ENCODE measurements at regions not wholly inside any gene's neighbourhood (a gene's known extent, or its start where the extent isn't known, plus 50 kb on each side); places are given as distances from the start of the nearest gene placed in this dataset.

DNA sequence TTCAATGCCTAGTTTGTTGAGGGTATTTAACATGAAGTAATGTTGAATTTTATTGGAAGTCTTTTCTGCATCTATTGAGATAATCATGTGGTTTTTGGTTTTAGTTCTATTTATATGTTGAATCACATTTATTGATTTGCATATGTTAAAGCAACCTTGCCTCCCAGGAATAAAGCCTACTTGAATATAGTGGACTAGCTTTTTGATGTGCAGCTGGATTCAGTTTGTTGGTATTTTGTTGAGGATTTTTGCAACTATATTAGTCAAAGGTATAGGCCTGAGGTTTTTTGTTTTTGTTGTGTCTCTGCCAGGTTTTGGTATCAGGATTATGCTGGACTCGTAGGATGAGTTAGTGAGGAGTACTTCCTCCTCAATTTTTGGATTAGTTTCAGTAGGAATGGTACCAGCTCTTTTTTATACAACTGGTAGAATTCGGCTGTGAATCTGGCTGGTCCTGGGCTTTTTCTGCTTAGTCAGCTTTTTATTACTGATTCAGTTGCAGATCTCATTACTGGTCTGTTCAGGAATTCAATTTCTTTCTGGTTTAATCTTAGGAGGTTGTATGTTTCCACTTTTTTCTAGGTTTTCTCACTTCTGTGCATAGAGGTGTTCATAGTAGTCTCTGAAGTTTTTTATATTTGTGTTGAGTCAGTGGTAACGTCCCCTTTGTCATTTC, 209.8 kb upstream of the RBMS3 start:
- no peak for DNase-seq

DNA sequence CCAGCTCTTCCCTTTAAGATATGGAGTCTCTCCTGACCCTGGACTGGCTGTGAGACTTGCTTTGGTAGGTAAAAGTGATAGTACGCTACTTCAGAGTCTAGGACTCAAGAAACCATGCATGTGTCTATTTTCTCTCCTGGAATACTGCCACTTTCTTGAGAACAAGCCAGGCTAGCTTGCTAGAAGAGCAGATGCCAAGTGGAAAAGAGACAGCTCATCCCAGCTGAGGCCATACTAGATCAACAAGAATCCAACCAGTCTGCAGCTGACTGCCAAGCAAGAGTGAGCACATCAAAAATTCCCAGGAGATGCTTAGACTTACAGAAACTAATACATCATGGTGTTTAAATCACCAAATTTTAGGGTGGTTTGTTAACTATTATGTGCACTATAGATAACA, 208.3 kb upstream of the RBMS3 start:
- DNase-seq, result no peak

DNA sequence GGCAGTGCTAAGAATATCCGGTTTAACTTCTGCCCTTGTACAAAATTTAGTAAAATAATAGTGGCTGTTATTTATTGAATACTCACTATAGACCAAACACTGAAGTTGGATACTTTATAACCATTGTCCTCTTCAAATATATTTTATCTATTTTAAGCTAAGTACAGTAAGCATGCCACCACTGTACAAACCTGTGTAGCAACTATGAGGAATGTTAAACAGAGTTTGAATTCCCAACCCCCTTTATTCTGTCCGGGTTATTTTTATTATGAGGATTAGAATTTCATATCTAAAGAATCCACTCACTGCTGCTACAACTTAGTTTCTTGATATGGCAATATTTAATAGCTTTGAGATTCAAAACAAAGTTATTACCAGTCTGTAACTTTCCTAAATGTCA, 203.5 kb upstream of the RBMS3 start:
- DNase-seq, result no peak

DNA sequence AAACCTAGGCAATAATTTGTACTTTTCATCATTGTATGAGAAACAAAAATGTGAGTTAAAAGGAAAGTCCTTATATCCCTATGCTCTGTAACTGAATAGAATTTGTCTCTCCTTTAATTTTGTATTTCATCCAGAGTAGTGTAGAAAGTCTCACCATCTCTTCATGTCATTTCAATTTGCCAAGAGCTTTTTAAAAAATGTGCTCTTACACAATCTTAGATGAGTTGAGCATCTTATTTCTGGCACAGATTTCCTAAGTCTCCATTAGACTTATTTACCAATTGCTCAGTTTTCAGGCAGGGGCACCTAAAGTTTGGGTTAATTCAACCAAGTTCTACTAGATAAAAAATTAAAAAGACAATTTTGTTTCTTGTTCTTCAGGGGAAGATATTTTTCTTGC, 201.5 kb upstream of the RBMS3 start:
- no peak for DNase-seq

DNA sequence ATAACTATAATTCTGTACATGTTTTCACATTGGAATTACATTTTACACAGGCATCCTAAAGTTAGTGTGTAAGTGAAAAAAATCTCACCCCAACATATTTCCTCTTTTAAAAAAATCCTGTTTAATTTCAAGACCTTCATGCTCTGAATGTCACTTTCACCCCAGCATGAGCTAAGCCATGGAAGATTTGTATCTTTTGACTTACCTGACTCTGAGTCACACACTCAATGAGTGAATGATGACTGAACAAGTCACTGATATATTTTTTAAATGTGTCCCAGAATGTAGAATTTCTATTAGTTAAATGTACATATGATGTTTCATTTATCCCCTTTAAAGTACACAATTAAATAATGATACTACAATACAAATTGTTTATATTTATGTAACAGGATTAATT, 199.9 kb upstream of the RBMS3 start:
- no peak for DNase-seq

DNA sequence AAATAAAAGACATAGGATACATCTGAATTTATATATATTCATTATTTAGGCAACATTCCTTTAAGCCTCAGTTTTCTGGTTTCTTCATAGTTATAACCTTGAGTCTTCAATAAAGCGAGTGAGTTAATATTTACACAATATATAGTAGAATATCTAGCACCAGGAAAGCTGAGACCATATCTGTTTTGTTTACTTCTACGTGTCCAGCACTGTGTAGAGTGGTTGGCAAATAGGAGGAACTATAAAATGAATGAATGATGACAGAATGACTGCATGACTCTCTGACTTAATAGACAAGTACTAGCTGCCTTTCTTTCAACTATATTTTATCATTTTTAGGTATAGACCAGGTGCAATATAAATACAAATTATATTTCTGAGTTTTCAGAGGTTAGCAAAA, 197.8 kb upstream of the RBMS3 start:
- DNase-seq, result no peak

DNA sequence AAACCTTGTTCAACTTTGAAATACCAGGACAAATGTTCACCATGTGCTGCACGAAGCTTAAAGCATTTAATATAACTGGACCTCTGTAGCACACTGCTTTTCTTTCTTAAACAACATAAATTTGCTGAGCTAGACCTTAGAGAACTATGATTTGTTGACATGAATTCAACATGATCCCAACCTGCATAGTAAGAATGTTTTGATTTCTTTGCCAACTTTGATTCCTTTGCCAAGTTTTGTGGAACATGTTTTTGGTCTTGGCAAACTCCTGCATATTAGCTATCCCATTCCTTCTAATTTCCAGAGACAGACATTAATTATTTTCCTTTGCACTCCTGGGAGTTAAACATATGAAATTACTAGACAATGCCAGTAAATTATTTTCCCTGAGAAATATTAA, 197.2 kb upstream of the RBMS3 start:
- no peak for DNase-seq

DNA sequence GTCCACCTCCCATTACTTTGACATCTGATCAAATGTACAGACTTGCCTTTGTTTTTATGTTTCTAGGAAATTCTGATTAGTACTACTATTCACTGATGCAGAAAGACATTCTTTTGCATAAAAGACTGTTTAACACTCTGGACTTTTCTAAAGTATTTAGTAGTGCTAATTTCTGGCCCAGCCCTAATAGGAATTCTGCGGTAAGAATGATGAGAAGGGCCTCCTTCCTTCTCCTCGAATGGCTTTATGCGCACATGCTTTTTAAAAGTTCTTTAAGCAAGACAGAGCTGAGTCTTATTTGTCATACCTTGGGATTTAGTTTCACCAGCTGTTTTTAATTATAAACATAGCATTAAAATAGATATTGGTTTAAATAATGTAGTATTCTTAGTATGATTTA, 192.3 kb upstream of the RBMS3 start:
- DNase-seq, result no peak

DNA sequence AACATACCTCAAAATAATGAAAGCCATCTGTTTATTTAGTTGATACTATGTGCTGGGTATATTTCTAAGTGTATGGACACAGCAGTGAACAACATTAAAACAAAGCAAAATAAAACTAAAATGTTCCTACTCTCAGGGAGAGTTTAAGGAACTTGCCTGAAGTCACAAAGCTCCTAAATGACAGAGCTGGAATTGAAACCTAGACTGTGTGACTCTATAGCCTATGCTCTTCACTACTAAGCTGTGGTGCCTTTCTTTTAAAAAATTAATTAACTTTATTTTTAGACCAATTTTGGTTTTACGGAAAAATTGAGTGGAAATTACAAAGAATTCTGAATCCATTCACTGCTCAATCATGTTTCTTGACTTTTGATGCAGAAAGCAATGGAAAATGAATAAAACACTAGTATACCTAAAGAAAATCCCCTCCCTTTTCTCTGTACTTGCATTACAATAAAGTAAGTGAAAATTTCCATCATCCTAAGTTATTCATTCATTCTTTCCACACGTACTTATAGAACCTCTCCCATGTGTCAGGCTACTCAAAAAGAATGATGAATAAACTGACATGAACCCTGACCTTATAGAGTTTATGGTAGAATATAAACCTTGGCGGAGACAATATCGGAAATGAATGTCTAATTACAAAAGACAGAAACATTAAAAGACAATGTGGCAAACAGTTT, 189.8 kb upstream of the RBMS3 start:
- no peak for DNase-seq

DNA sequence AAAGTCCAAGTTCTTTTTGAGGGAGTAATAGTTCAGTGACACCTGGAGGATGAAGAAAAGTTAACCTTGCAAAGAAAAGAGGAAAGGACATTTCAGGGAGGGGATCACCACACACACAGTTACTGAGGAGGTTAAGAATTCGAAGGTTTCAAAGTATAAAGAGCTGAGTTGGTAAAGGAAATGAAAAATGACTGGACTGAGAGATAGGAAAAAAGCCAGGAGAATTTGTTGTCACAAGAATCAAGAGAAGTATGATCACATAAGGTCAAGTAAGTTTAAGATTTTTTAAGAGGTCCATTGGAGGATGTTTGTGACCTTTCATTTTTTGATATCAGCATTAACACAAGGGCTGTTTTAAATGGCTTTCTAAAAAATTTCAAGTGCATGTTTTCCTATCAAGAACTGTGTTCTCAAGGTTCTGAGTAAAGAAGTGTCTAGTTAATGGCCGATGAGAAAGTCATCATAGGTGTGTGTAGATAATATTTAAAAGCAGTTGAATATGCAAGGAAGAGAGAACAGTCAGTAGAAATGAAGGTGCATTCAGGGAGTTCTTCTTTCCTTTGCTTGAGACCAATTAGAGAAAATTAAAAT, 189.2 kb upstream of the RBMS3 start:
- no peak for DNase-seq

DNA sequence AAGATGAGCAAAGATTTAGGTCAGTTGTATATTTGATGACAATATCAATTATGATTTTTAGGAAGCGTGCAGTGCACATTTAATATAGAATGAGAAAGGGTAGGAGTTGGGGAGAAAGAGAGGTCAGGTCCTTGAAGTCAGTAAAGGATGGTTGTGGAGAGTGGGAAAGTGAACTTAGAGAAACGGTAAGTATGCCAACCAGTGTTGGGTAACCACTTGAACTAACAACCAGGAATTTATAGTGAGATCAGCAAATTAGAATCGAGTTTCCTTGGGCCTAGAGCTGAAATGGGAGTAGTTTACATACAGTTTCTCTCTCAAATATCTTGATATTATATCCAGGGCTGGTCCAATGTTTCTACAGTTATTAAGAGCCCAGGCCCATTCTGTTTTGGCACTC, 188.5 kb upstream of the RBMS3 start:
- no peak for DNase-seq

DNA sequence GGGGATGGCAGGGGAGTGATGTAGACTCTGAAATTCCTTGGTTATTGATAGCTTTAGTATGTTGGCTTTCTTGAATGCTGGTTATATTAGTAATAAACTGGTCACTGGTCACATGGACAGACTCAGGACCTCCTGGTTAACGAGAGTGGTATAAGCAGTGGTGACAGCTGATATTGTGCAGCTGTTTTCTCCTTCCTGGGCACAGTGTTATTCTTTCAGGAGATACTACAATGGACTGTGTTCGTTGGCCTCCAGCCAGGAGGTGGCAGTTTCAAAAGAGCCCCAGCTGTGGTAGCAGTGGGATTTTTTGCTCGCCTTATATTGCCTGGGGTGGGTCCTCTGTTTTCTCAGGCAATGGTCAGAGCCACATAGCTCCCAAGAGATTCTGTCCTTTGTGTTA, 181.6 kb upstream of the RBMS3 start:
- no peak for DNase-seq

DNA sequence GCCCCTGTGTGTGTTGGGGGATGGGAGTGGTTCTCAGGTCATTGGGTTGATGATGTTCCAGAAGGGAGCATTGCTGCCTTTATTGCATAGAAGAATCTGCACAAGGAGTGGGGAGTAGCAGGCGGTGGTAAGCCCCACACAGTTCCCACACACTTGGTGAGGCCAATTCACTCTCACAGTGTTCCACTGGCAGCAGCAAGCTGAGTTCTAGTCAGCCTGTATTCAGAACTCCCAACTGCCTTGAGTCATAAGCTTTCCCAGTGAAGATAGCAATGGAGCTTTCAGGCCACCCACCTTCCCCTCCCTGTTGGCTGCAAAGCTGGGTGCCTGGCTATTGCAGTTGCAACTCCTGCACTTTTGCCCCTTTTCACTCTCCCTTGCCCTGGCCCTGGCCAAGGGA, 181.1 kb upstream of the RBMS3 start:
- DNase-seq, result no peak

DNA sequence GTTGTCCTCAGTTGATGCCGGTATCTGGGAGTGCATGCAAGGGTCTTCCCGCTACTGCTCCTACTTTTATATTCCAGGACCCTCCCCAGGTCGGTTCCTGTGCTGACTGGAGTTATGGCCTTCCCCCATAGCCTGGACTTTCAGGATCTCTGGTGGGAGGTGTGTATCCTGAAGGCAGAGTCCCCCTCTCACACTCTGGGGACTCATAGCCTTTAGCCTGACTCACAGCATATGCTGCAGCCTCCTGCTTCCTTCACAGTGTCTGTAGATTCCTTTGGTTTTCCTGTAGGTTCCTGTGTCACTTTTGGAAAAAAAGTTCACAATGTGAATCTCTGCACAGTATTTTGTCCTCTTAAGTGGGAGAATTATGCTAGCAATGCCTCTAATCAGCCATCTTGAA, 180.6 kb upstream of the RBMS3 start:
- DNase-seq, result no peak

DNA sequence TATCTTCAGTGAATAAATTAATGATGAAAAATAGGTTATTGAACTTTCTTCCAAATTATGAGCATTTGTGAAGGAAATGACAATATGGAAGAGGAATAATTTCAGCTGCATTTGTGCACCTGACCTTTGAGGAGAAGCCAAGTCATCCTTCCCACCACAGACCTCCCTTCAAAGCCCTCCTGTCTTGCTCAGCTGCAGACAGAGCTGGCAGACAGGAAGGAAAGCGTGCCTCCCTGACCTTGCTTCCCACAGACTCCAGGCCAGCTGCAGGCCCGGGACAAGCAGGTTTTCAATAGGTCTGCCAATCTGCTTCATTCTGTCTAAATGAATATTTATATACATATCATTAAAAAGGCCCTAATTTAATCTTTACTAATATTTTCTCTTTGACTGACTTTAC, 152.9 kb upstream of the RBMS3 start:
- no peak for DNase-seq

DNA sequence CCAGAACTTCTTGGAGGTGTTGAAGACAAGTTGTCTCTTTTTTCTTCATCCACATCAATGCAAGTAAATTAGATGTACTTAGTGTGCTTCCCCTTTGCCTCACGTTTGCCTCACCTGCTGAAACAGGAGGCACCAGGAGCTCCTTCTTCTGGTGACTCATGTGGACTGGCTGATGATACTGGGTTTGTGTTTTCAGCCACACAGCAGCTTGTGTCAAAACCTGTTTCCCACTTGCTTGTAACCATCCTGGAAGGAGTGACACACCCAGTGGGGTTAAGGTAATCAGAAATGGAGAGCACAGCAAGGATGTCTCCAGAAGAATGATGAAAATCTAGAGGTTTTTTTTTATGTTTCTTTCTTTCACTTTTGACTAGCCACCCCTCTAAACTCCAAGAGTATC, 143.3 kb upstream of the RBMS3 start:
- DNase-seq, result no peak

DNA sequence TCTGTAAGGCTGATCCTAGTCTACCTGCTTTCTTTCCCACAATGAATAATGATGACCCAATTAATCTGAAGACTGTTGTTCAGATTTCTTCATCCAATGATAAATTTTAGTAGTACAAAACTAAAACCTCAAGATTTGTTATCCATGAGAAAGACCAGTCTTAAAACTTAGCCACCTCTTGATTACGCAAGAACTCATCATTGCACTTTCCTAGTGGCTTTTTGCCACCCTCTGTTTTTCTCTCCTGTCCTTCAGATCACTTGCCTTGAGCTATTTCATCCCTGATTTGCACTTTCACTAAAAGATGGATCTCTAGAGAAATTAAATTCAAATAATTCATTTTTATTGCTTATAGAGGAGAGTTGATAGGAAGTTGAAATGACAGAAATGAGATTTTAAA, 142.7 kb upstream of the RBMS3 start:
- DNase-seq, result no peak

DNA sequence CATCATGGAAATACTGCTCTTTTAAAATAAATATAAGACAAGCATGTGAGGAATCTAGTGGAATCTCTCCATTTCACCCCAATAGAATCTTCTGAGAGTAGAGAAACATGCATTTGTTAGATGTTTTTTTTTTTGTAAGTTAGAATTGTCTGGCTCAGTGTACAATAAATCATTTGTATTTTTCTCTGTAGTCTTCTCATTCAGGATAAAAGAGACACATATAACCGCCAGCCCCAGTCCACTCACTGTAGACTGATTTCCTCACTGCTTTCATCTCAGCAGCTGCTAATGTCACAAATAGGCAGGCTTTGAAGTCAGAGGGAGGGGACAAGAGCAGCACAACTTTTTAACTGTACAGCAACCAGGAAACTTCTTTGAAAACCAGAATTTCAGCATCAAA, 140.2 kb upstream of the RBMS3 start:
- no peak for DNase-seq

DNA sequence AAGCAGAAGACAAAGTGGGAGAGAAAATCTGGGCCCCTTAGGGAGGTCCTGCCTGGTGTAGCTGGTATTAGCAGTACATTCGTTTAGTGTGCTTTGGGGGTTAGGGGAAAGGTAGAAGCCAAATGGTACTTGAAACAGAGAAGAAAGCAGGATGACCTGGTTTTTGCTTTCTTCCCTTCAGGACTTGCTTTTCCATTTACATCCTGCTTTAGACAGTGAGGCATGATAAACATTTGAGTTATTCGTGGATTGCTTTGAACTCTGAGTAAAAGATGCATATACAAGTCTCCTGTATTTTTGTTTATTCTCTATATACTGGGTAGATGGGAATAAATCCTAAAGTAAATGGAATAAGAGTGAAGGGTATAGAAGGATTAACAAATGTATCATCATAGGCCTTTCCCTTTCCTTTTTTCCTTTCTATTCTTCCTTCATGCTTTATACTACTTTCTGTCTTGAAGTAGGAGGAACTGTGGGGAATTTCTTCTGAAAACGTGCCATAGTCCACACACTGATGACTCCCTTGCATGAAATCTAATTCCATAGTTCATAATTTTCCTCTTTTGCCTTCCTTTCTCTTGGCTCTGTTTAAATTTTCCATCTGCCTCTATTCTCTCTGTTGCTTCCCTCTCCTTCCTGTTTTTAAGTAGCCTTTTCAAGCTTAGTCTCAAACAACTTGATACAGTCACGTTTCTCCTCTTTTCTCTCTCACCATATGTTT, 139.5 kb upstream of the RBMS3 start:
- DNase-seq, result no peak

DNA sequence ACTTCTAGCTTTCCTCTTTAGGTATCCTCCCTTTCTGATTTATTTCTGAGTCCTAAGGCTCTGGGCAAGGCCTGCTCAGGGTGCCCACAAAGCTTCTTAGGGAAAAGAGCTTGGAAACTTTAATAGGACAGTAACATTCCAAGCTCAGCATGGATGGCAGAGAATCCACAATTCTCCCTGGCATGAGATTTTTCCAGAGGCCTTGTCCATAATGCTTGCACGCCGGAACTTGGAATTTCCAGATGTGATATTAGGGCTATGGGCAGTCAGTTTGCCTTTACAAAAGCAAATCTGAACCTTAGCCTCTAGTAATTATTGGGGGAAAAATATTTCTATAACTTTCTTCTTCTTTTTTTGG, 139.0 kb upstream of the RBMS3 start:
- no peak for DNase-seq

DNA sequence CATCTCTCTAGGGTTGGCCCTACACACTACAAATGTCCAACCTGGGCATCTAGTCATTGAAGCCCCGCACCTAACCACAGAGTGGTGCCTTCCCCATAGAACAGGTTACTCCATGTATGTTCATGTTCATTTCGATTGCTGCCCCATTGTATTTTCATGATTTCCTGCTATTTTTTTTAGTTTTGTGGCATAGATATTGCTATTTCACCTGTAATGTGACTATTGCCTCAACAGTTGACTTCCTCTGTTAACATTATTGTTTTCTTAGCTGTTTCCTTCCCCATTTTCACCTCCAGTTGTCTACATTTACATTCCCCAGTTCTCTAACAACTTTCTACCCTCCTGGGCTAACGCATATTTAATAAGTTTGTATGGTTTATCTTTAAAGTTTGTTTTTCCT, 137.7 kb upstream of the RBMS3 start:
- no peak for DNase-seq

DNA sequence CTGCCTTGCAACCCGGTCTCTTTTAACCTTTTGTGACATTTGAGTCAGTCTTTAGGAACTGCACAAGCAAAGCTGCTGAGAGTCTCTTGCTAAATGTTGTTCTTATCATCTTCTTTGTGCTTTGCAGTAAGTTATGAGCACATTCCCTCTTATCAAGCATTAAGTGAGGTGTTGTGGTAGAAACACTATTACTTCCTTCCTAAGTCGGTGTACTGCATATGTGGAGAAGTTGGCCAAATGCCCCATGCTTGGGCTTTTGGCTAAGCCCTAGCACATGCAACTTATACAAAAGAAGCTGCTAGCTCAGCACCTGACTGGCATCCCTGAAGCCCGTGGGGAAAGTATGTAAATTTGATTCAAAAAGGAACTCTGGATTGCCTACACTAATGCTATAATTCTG, 136.5 kb upstream of the RBMS3 start:
- no peak for DNase-seq

DNA sequence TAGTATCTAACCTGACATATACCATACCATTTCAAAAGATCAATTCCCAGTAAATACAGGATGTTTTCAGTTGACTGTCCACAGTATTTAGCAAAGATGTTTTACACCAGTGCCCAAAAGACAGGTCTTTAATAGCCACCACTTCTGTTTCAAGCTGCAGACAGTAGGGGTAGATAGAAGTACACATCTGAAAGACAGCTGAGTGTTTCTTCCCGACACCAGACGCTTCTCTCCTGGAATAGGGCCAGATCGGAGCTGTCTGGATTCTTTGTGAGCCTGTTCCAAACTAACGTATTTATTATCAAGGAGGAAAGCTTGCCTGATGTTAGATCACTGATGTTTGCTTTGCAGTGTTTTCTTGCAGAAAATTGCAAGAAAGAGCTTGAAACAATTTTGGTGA, 136.1 kb upstream of the RBMS3 start:
- no peak for DNase-seq

DNA sequence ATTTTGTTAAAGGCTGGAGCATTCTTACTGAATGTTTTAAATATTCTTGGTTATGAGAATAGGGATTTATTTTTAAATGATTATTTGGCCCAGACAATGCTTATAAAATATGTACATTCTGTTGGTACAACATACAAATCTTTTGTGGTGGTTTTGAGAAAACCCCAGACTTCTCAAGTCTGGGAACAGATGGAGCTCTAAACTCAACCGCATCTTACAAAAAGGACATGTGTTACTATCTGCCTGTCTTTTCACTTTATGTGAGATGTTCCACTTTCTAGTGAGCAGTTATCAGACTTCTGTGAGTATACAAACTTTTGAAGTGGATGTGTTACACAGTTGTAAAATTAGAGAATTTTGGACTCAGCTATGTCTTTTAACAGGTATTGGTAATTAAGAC, 135.5 kb upstream of the RBMS3 start:
- no peak for DNase-seq
